Transverse colon (tissue), 4 donors: ENCODE measurements at regions not wholly inside any gene's neighbourhood (a gene's known extent, or its start where the extent isn't known, plus 50 kb on each side); places are given as distances from the start of the nearest gene placed in this dataset.

Experiments used
- DNase-seq: peaks from one replicate; pipeline ENCODE4 v3.0.0-alpha.2; 2019
- H3K27ac ChIP-seq, 4 donors: fragments of 200-600 bp; sonication (generic); 2 replicates each; pipeline ENCODE4 v1.5.1; 2016 to 2018; ENCODE audit warnings: inconsistent platforms in 4 of 4
- H3K27me3 ChIP-seq: fragments of 200-600 bp; sonication (generic); 2 replicates; pipeline ENCODE4 v1.5.1; 2017; ENCODE audit warnings: inconsistent platforms
- H3K36me3 ChIP-seq, 4 donors: fragments of 200-600 bp; sonication (generic); 2 replicates each; pipeline ENCODE4 v1.5.1; 2017 to 2019; ENCODE audit warnings: inconsistent platforms in 4 of 4
- H3K4me1 ChIP-seq, 4 donors: fragments of 200-600 bp; sonication (generic); 2 replicates each; pipeline ENCODE4 v1.5.1; 2017 to 2020; ENCODE audit warnings: inconsistent platforms in 4 of 4
- H3K4me3 ChIP-seq, 4 donors: fragments of 200-600 bp; sonication (generic); 1 replicate in 1 of 4; 2 replicates in 3 of 4; pipeline versions ENCODE4 v1.5.1 to v1.6.1; 2017 to 2019; ENCODE audit warnings: inconsistent platforms in 4 of 4
- H3K9me3 ChIP-seq, 2 donors: fragments of 200-600 bp; sonication (generic); 2 replicates each; pipeline ENCODE4 v1.5.1; 2017 to 2019; ENCODE audit warnings: inconsistent platforms in 2 of 2
- EP300 ChIP-seq: sonication (generic); formaldehyde crosslinking; IDR thresholded peaks from one replicate; pipeline ENCODE4 v1.6.1; 2017; ENCODE audit warnings: antibody characterized with exemption, low read depth
- POLR2A ChIP-seq: fragments of 450-650 bp; IDR thresholded peaks from one replicate; pipeline ENCODE4 v1.6.1; 2016; ENCODE audit warnings: antibody characterized with exemption, mild to moderate bottlenecking, moderate library complexity
- POLR2AphosphoS5 ChIP-seq, 3 donors: sonication (generic); formaldehyde crosslinking; IDR thresholded peaks; one replicate each; pipeline ENCODE4 v1.6.1; 2016; ENCODE audit warnings: antibody characterized with exemption in 3 of 3
- WGBS, 2 donors: methylation state at CpG; one replicate each; pipeline ENCODE4 v1.1.5; 2018; ENCODE audit warnings: low coverage in 1 of 2; 5-methylcytosine and 5-hydroxymethylcytosine counted together
- in situ Hi-C, 4 donors: fragments of 200-750 bp; cut with MboI; loops; one replicate each; pipeline versions ENCODE4 v1.15.0 to v1.15.1; 2017; ENCODE audit warnings: low sequenced_read_pairs in 3 of 4, low pct_ligation_motif_present in 1 of 4, low pct_unique_long_range_greater_than_20kb in 1 of 4
- intact Hi-C: fragments of 100-400 bp; cut with DNase I; formaldehyde crosslinking; loops from one replicate; pipeline ENCODE4 v1.15.1; 2023; ENCODE audit warnings: low total_unique reads
- TF ChIP-seq, protein P1 (sequence below), 5 experiments: fragments of 200-600 bp in 3 of 5; fragments of 450-650 bp in 2 of 5; sonication (generic) in 3 of 5; IDR thresholded peaks; 1 replicate in 2 of 5; 2 replicates in 3 of 5; pipeline ENCODE4 v1.5.1; 2016 to 2017; ENCODE audit warnings: antibody characterized with exemption in 5 of 5, inconsistent platforms in 3 of 5, mild to moderate bottlenecking in 2 of 5, moderate library complexity in 1 of 5

- Histone ChIP-seq H3K9me3 (no peaks in the 10 kb centered on the region), H3K4me3 (no peak overlapping the region), H3K4me1 (no peaks in the 10 kb centered on the region), H3K36me3 (no peaks in the 10 kb centered on the region), H3K27me3 (peaks cover 38% of the 10 kb centered on the region), H3K27ac (no peak overlapping the region)
- WGBS, 2 donors = 80 to 86% methylated on average over 1 of the region's 1 CpG
- TF ChIP-seq EP300 (no peak), POLR2A (no peak), POLR2AphosphoS5 (IDR thresholded peaks at IDR 0.05) (no peak)
- TF ChIP-seq, protein P1, sequence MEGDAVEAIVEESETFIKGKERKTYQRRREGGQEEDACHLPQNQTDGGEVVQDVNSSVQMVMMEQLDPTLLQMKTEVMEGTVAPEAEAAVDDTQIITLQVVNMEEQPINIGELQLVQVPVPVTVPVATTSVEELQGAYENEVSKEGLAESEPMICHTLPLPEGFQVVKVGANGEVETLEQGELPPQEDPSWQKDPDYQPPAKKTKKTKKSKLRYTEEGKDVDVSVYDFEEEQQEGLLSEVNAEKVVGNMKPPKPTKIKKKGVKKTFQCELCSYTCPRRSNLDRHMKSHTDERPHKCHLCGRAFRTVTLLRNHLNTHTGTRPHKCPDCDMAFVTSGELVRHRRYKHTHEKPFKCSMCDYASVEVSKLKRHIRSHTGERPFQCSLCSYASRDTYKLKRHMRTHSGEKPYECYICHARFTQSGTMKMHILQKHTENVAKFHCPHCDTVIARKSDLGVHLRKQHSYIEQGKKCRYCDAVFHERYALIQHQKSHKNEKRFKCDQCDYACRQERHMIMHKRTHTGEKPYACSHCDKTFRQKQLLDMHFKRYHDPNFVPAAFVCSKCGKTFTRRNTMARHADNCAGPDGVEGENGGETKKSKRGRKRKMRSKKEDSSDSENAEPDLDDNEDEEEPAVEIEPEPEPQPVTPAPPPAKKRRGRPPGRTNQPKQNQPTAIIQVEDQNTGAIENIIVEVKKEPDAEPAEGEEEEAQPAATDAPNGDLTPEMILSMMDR (IDR thresholded peaks at IDR 0.05) = no peak
- in situ Hi-C loops (no loop called here), intact Hi-C loops (no loop called here)
- DNase-seq = no peak
Observed at GRCh38 chr7:26036092-26036491, 115.9 kb upstream of the NFE2L3 start.

GRCh38 chr7:26038201-26038990 is 113.6 kb upstream of the NFE2L3 start:
- TF ChIP-seq EP300 = no peak
- TF ChIP-seq POLR2A = no peak
- TF ChIP-seq, protein P1 (IDR thresholded peaks at IDR 0.05) = no peak
- TF ChIP-seq POLR2AphosphoS5 (IDR thresholded peaks at IDR 0.05) = no peak
- Histone ChIP-seq H3K9me3 (no peaks in the 10 kb centered on the region), H3K4me1 (no peaks in the 10 kb centered on the region), H3K4me3 (no peak overlapping the region), H3K27me3 (peaks cover 38% of the 10 kb centered on the region), H3K27ac (no peak overlapping the region), H3K36me3 (no peaks in the 10 kb centered on the region)
- WGBS, 2 donors = 62 to 69% methylated on average over 7 to 9 of the region's 9 CpGs
- intact Hi-C loops = no loop called here
- in situ Hi-C loops = no loop called here
- no peak for DNase-seq

DNA sequence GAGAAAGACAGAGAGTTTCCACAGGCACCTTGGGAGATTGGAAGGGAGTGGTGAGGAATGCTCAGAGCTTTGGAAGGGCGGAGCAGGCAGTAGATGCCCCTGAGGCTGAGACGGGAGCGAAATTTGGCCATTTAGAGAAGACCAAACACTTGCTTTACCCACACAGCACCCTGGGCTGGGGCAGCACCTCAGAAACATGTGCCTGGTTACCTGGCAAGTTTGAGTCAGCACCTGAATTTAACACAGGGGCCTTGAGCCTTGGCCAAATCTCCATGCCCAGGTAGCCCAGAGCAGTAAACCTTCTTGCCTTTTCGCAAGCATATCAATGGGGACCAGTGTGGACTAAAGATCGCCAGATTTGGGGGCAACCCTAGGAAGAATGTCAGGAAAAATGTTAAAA is 111.9 kb upstream of the NFE2L3 start:
- Histone ChIP-seq H3K36me3 (no peaks in the 10 kb centered on the region), H3K27ac (no peak overlapping the region), H3K4me3 (no peak overlapping the region), H3K27me3 (peaks cover 38% of the 10 kb centered on the region), H3K9me3 (no peaks in the 10 kb centered on the region), H3K4me1 (no peaks in the 10 kb centered on the region)
- in situ Hi-C loops (no loop called here), intact Hi-C loops (no loop called here)
- no peak for TF ChIP-seq POLR2A
- no peak for TF ChIP-seq EP300
- TF ChIP-seq POLR2AphosphoS5 (IDR thresholded peaks at IDR 0.05) = no peak
- TF ChIP-seq, protein P1 (IDR thresholded peaks at IDR 0.05) = no peak
- WGBS, 2 donors = 89 to 91% methylated on average over 5 of the region's 5 CpGs
- DNase-seq = no peak

DNA sequence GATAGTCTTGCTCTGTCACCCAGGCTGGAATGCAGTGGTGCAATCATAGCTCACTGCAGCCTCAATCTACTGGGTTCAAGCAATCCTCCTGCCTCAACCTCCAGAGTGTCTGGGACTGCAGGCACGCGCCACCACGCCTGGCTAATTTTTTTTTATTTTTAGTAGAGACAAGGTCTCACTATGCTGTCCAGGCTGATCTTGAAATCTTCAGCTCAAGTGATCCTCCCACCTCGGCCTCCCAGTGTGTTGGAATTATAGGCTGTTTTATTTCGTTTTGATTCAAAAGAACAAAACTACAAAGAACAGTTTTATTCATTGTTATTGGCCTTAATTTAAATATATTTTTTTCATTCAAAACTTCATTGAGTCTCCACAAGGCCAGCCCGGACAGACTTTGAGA is 109.8 kb upstream of the NFE2L3 start:
- TF ChIP-seq POLR2AphosphoS5 (IDR thresholded peaks at IDR 0.05) (no peak), POLR2A (no peak), EP300 (no peak)
- TF ChIP-seq, protein P1 (IDR thresholded peaks at IDR 0.05) = no peak
- H3K36me3 ChIP-seq = no peaks in the 10 kb centered on the region
- no peak for DNase-seq
- no peak overlapping the region for H3K4me3 ChIP-seq
- no peak overlapping the region for H3K27ac ChIP-seq
- 85 to 89% methylated on average over 6 of the region's 6 CpGs for WGBS, 2 donors
- peaks cover 26% of the 10 kb centered on the region for H3K27me3 ChIP-seq
- intact Hi-C loops = no loop called here
- H3K9me3 ChIP-seq = no peaks in the 10 kb centered on the region
- H3K4me1 ChIP-seq = peaks cover 0 to 8% (median 0%) of the 10 kb centered on the region in 4 donors
- in situ Hi-C loops = no loop called here
